GM12878 (cell line): ENCODE measurements at regions not wholly inside any gene's neighbourhood (a gene's known extent, or its start where the extent isn't known, plus 50 kb on each side); places are given as distances from the start of the nearest gene placed in this dataset.

ENCODE experiments used
- ATAC-seq: fragments of 200-7000 bp; cut with Tn5 transposase; 3 replicates; pipeline ENCODE4 v1.9.1; 2020; ENCODE audit warnings: mild to moderate bottlenecking, moderate library complexity
- BruUV-seq: library from RNA; stranded (reverse); fragments of 400-500 nt; replicated peaks from 2 replicates; lab custom pipeline; 2021; lab: Mats Ljungman, UMichigan
- CTCF ChIA-PET: fragments of 300-600 bp; sonication (Branson Sonifier 250); formaldehyde crosslinking; extraction: SDS; loops from one replicate; lab custom pipeline; 2021; ENCODE audit warnings: inconsistent platforms; lab: Yijun Ruan, JAX
- POLR2A ChIA-PET: fragments of 350-600 bp; formaldehyde crosslinking; extraction: SDS; loops from one replicate; lab custom pipeline; 2021; ENCODE audit warnings: inconsistent platforms; lab: Charles Lee
- RAD21 ChIA-PET: fragments of 300-600 bp; sonication (Branson Sonifier 250); formaldehyde crosslinking; loops from one replicate; lab custom pipeline; 2023; ENCODE audit warnings: antibody characterized with exemption; ENCODE audit not compliant: unreplicated experiment; lab: Charles Lee
- SMC1A ChIA-PET: fragments of 300-600 bp; sonication (Branson Sonifier 250); formaldehyde crosslinking; loops from one replicate; lab custom pipeline; 2023; ENCODE audit not compliant: unreplicated experiment, uncharacterized antibody; lab: Charles Lee
- DNase-seq: peaks from one replicate; pipeline ENCODE4 v3.0.0-alpha.2; 2011; ENCODE audit warnings: low read depth, low spot score
- FAIRE-seq: peaks from 3 replicates; lab custom pipeline; 2011; peaks lifted over from hg19 to GRCh38; lab: Jason Lieb, UNC
- H2AFZ ChIP-seq: 2 replicates; pipeline ENCODE4 v1.6.0; 2011; ENCODE audit warnings: low read depth, low read length, control low read depth; ENCODE audit not compliant: control insufficient read depth
- H3K27ac ChIP-seq: 2 replicates; pipeline ENCODE4 v1.5.1; 2011; ENCODE audit warnings: control low read depth; ENCODE audit not compliant: control insufficient read depth, insufficient read depth
- H3K27me3 ChIP-seq, 2 experiments: replicated peaks in 1 of 2; 2 replicates each; pipeline versions ENCODE4 v1.6.0 to v1.6.1; 2011; ENCODE audit warnings: low read length in 1 of 2; ENCODE audit not compliant: control insufficient read depth in 2 of 2, insufficient read depth in 2 of 2
- H3K36me3 ChIP-seq, 2 experiments: 2 replicates each; pipeline ENCODE4 v1.5.1; 2011; ENCODE audit warnings: low read length in 1 of 2; ENCODE audit not compliant: control insufficient read depth in 2 of 2, insufficient read depth in 2 of 2
- H3K4me1 ChIP-seq: 2 replicates; pipeline ENCODE4 v1.6.1; 2011; ENCODE audit warnings: mild to moderate bottlenecking, low read length, moderate library complexity, mixed read lengths; ENCODE audit not compliant: control insufficient read depth, insufficient read depth
- H3K4me2 ChIP-seq: 2 replicates; pipeline ENCODE4 v1.6.0; 2011; ENCODE audit warnings: control low read depth; ENCODE audit not compliant: control insufficient read depth, insufficient read depth
- H3K4me3 ChIP-seq: fragments of 200-600 bp; sonication (generic); 2 replicates; pipeline ENCODE4 v1.5.1; 2016
- H3K79me2 ChIP-seq: 2 replicates; pipeline ENCODE4 v1.6.0; 2011; ENCODE audit warnings: low read length; ENCODE audit not compliant: control insufficient read depth, insufficient read depth
- H3K9ac ChIP-seq: 2 replicates; pipeline ENCODE4 v1.8.0; 2011; ENCODE audit warnings: low read length, control low read depth, mixed read lengths; ENCODE audit not compliant: control insufficient read depth, insufficient read depth
- H3K9me3 ChIP-seq: replicated peaks from 3 replicates; pipeline ENCODE4 v1.5.1; 2011; ENCODE audit warnings: mild to moderate bottlenecking, low read length; ENCODE audit not compliant: control insufficient read depth, insufficient read depth
- H4K20me1 ChIP-seq: 2 replicates; pipeline ENCODE4 v1.6.0; 2011; ENCODE audit not compliant: control insufficient read depth, insufficient read depth
- EGR1 ChIP-seq, 2 experiments: IDR thresholded peaks; 1 replicate in 1 of 2; 2 replicates in 1 of 2; pipeline ENCODE4 v1.6.1; 2011 to 2012; ENCODE audit warnings: low read depth in 2 of 2, low read length in 2 of 2, borderline replicate concordance in 1 of 2, mild to moderate bottlenecking in 1 of 2, moderate library complexity in 1 of 2
- PAX5 ChIP-seq: IDR thresholded peaks from 2 replicates; pipeline ENCODE4 v1.6.1; 2011; ENCODE audit warnings: low read depth, low read length, borderline replicate concordance
- POLR2AphosphoS2 ChIP-seq: IDR thresholded peaks from 2 replicates; pipeline ENCODE4 v1.6.1; 2011; ENCODE audit warnings: low read depth, mild to moderate bottlenecking, low read length, improper control_type of control experiment, moderate library complexity
- POLR2AphosphoS5 ChIP-seq: IDR thresholded peaks from 2 replicates; pipeline ENCODE4 v1.6.1; 2011; ENCODE audit warnings: mild to moderate bottlenecking, low read length, inconsistent platforms
- RAD21 ChIP-seq: IDR thresholded peaks from 2 replicates; pipeline ENCODE4 v1.6.1; 2011; ENCODE audit warnings: mild to moderate bottlenecking, low read depth, low read length, moderate library complexity; ENCODE audit not compliant: insufficient read depth
- STAT3 ChIP-seq: IDR thresholded peaks from 2 replicates; pipeline ENCODE4 v1.6.1; 2011; ENCODE audit warnings: low read depth, low read length, improper control_type of control experiment
- TBL1XR1 ChIP-seq: IDR thresholded peaks from 2 replicates; pipeline ENCODE4 v1.6.1; 2012; ENCODE audit warnings: low read depth, low read length, improper control_type of control experiment
- WRNIP1 ChIP-seq: IDR thresholded peaks from 2 replicates; pipeline ENCODE4 v1.6.1; 2011; ENCODE audit warnings: low read depth, low read length, improper control_type of control experiment, borderline replicate concordance
- YY1 ChIP-seq: IDR thresholded peaks from 2 replicates; pipeline ENCODE4 v1.6.1; 2011; ENCODE audit warnings: low read depth, mild to moderate bottlenecking, low read length
- WGBS: methylation state at CpG from one replicate; pipeline ENCODE4 v1.1.6; 2016; ENCODE audit warnings: low lambda C conversion rate; ENCODE audit not compliant: insufficient replicate concordance, insufficient coverage; ENCODE audit errors: missing lambda C conversion rate; 5-methylcytosine and 5-hydroxymethylcytosine counted together
- in situ Hi-C: fragments of 300-500 bp; cut with MboI; formaldehyde crosslinking; loops from 9 replicates; pipeline ENCODE4 v1.14.3; 2018; ENCODE audit warnings: mixed read lengths
- intact Hi-C: fragments of 100-400 bp; cut with micrococcal nuclease; formaldehyde crosslinking; loops from one replicate; pipeline ENCODE4 v1.14.2; 2022; ENCODE audit not compliant: unreplicated experiment
- TF ChIP-seq, protein P1 (sequence below), 3 experiments: IDR thresholded peaks in 2 of 3; conservative IDR thresholded peaks in 1 of 3; 2 replicates each; pipeline ENCODE4 v1.5.1; 2011; ENCODE audit warnings: low read depth in 3 of 3, low read length in 3 of 3, mild to moderate bottlenecking in 3 of 3, control low read depth in 2 of 3, moderate library complexity in 2 of 3, inconsistent platforms in 1 of 3, mixed read lengths in 1 of 3; ENCODE audit not compliant: control insufficient read depth in 2 of 3, insufficient read depth in 1 of 3; ENCODE audit errors: extremely low read depth in 1 of 3
- TF ChIP-seq, protein P2 (sequence below): fragments of 450-650 bp; IDR thresholded peaks from 2 replicates; pipeline ENCODE4 v1.6.1; 2016; ENCODE audit warnings: mild to moderate bottlenecking, moderate library complexity, borderline replicate concordance

DNA sequence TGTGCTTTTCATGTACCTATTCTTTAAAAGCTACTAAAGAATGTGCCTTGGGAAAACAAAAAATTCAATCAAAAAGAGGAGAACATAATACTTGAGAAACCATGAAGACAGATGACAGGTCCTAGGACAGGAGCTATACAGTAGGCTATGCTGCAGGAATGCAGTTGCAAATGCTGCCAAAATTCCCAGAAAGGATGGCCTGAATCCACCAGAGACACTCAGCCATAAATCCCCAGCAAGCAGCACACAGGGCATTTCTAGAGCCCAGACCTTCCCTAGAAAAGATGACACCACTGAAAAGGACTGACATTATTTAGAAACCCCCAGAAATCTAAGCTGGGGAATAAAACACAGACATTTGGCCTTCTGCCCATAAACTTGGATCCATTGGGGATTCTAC, 237.3 kb downstream of the C7orf25 start:
- ChIA-PET CTCF (interaction anchor here (0.7 kb wide), 1 partner anchor 552 kb away, joined by 3 read pairs; no protein-coding TSS in a partner anchor), SMC1A (no interaction called here), POLR2A (no interaction called here), RAD21 (no interaction called here)
- Histone ChIP-seq H3K4me3 (no peak overlapping the region), H4K20me1 (no peaks in the 10 kb centered on the region), H3K36me3 (no peaks in the 10 kb centered on the region), H3K4me2 (no peak overlapping the region), H3K27ac (no peak overlapping the region), H3K4me1 (no peaks in the 10 kb centered on the region), H2AFZ (no peak overlapping the region), H3K9ac (no peak overlapping the region), H3K9me3 (no peaks in the 10 kb centered on the region), H3K79me2 (no peaks in the 10 kb centered on the region), H3K27me3 (no peaks in the 10 kb centered on the region)
- no TSS peak for BruUV-seq
- intact Hi-C loops, result no loop called here
- DNase-seq (no peak), ATAC-seq (no peak), FAIRE-seq (no peak)
- in situ Hi-C loops, result no loop called here
- TF ChIP-seq RAD21 (no peak), EGR1 (IDR thresholded peaks at IDR 0.05; ENCODE audit: borderline replicate concordance in 1 of 2, low read depth in 2 of 2, low read length in 2 of 2) (no peak), POLR2AphosphoS2 (no peak)

DNA sequence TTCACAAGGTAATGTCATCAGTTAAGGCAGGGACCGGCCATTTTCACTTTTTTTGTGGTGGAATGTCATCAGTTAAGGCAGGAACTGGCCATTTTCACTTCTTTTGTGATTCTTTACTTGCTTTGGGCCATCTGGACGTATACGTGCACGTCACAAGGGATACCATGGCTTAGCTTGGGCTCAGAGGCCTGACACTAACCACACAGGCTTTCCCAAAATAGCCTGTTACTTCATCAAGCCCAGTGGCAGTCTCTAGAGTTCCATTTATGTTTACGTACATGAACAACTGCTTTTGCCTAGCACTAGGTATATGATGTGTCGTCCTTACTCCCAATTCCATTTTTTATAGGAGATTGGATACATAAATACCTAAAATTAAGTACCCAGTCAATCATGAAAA, 237.9 kb downstream of the C7orf25 start:
- ATAC-seq (no peak), FAIRE-seq (no peak), DNase-seq (no peak)
- no peaks in the 10 kb centered on the region for H3K36me3 ChIP-seq
- no peak overlapping the region for H3K9ac ChIP-seq
- ChIA-PET RAD21 (no interaction called here), CTCF (no interaction called here), POLR2A (no interaction called here), SMC1A (no interaction called here)
- H2AFZ ChIP-seq, result no peak overlapping the region
- BruUV-seq, result no TSS peak
- intact Hi-C loops, result no loop called here
- in situ Hi-C loops, result no loop called here
- no peaks in the 10 kb centered on the region for H3K79me2 ChIP-seq
- H3K4me3 ChIP-seq, result no peak overlapping the region
- H3K27ac ChIP-seq, result no peak overlapping the region
- H3K9me3 ChIP-seq, result no peaks in the 10 kb centered on the region
- WGBS, result 10% methylated on average over 6 of the region's 6 CpGs
- H3K27me3 ChIP-seq, result no peaks in the 10 kb centered on the region
- no peaks in the 10 kb centered on the region for H4K20me1 ChIP-seq
- H3K4me2 ChIP-seq, result no peak overlapping the region
- no peaks in the 10 kb centered on the region for H3K4me1 ChIP-seq
- TF ChIP-seq YY1 (no peak), PAX5 (no peak), WRNIP1 (no peak), TBL1XR1 (no peak), POLR2AphosphoS5 (no peak), POLR2AphosphoS2 (no peak), STAT3 (no peak)
- TF ChIP-seq, protein P1, sequence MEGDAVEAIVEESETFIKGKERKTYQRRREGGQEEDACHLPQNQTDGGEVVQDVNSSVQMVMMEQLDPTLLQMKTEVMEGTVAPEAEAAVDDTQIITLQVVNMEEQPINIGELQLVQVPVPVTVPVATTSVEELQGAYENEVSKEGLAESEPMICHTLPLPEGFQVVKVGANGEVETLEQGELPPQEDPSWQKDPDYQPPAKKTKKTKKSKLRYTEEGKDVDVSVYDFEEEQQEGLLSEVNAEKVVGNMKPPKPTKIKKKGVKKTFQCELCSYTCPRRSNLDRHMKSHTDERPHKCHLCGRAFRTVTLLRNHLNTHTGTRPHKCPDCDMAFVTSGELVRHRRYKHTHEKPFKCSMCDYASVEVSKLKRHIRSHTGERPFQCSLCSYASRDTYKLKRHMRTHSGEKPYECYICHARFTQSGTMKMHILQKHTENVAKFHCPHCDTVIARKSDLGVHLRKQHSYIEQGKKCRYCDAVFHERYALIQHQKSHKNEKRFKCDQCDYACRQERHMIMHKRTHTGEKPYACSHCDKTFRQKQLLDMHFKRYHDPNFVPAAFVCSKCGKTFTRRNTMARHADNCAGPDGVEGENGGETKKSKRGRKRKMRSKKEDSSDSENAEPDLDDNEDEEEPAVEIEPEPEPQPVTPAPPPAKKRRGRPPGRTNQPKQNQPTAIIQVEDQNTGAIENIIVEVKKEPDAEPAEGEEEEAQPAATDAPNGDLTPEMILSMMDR (IDR thresholded peaks at IDR 0.05 in 2 of 3, conservative IDR thresholded peaks at IDR 0.05 in 1 of 3; ENCODE audit: control insufficient read depth in 2 of 3, extremely low read depth in 1 of 3, insufficient read depth in 1 of 3, low read depth in 3 of 3, low read length in 3 of 3), result no peak
- TF ChIP-seq, protein P2, sequence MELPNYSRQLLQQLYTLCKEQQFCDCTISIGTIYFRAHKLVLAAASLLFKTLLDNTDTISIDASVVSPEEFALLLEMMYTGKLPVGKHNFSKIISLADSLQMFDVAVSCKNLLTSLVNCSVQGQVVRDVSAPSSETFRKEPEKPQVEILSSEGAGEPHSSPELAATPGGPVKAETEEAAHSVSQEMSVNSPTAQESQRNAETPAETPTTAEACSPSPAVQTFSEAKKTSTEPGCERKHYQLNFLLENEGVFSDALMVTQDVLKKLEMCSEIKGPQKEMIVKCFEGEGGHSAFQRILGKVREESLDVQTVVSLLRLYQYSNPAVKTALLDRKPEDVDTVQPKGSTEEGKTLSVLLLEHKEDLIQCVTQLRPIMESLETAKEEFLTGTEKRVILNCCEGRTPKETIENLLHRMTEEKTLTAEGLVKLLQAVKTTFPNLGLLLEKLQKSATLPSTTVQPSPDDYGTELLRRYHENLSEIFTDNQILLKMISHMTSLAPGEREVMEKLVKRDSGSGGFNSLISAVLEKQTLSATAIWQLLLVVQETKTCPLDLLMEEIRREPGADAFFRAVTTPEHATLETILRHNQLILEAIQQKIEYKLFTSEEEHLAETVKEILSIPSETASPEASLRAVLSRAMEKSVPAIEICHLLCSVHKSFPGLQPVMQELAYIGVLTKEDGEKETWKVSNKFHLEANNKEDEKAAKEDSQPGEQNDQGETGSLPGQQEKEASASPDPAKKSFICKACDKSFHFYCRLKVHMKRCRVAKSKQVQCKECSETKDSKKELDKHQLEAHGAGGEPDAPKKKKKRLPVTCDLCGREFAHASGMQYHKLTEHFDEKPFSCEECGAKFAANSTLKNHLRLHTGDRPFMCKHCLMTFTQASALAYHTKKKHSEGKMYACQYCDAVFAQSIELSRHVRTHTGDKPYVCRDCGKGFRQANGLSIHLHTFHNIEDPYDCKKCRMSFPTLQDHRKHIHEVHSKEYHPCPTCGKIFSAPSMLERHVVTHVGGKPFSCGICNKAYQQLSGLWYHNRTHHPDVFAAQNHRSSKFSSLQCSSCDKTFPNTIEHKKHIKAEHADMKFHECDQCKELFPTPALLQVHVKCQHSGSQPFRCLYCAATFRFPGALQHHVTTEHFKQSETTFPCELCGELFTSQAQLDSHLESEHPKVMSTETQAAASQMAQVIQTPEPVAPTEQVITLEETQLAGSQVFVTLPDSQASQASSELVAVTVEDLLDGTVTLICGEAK, result no peak
